HepG2 (cell line): ENCODE measurements at regions not wholly inside any gene's neighbourhood (a gene's known extent, or its start where the extent isn't known, plus 50 kb on each side); places are given as distances from the start of the nearest gene placed in this dataset.

ENCODE experiments used
- ATAC-seq: fragments of 200-7000 bp; cut with Tn5 transposase; 3 replicates; pipeline ENCODE4 v1.9.1; 2020; ENCODE audit warnings: mild to moderate bottlenecking, moderate library complexity
- BruUV-seq: library from RNA; stranded (reverse); fragments of 400-500 nt; replicated peaks from 2 replicates; lab custom pipeline; 2021; lab: Mats Ljungman, UMichigan
- CTCF ChIA-PET: fragments of 300-600 bp; formaldehyde crosslinking; extraction: SDS; loops from one replicate; lab custom pipeline; 2021; ENCODE audit warnings: low total read pairs, inconsistent platforms, low intra/inter-chr PET ratio; lab: Yijun Ruan, JAX
- POLR2A ChIA-PET: fragments of 350-600 bp; sonication (Branson Sonifier 250); formaldehyde crosslinking; loops from one replicate; lab custom pipeline; 2020; ENCODE audit warnings: antibody characterized with exemption, inconsistent platforms; lab: Yijun Ruan, JAX
- DNase-seq: peaks from one replicate; pipeline ENCODE4 v3.0.0-alpha.2; 2015; ENCODE audit warnings: low spot score
- FAIRE-seq: peaks from 3 replicates; lab custom pipeline; 2011; peaks lifted over from hg19 to GRCh38; lab: Jason Lieb, UNC
- H2AFZ ChIP-seq: one replicate; pipeline ENCODE4 v1.6.1; 2011; ENCODE audit warnings: low read length, inconsistent platforms
- H3K27ac ChIP-seq: fragments of 300-600 bp; 3 replicates; pipeline ENCODE4 v1.8.0; 2011; ENCODE audit warnings: mixed run types, mild to moderate bottlenecking, mixed read lengths, low read length, inconsistent platforms; ENCODE audit not compliant: insufficient read depth; ENCODE audit errors: extremely low read length
- H3K27me3 ChIP-seq, 2 experiments: fragments of 200-600 bp in 1 of 2; 2 replicates in 1 of 2; 3 replicates in 1 of 2; pipeline versions ENCODE4 v1.6.0 to v1.8.0; 2011; ENCODE audit warnings: low read length in 2 of 2, mild to moderate bottlenecking in 2 of 2, moderate library complexity in 2 of 2, inconsistent platforms in 1 of 2; ENCODE audit not compliant: insufficient read depth in 2 of 2, control insufficient read depth in 1 of 2
- H3K36me3 ChIP-seq, 2 experiments: fragments of 200-600 bp in 1 of 2; replicated peaks in 1 of 2; 2 replicates in 1 of 2; 3 replicates in 1 of 2; pipeline versions ENCODE4 v1.5.1 to v1.8.0; 2011; ENCODE audit warnings: low read length in 2 of 2, inconsistent platforms in 1 of 2; ENCODE audit not compliant: insufficient read depth in 2 of 2, control insufficient read depth in 1 of 2
- H3K4me1 ChIP-seq: 2 replicates; pipeline ENCODE4 v1.5.1; 2012; ENCODE audit warnings: low read length, inconsistent platforms; ENCODE audit not compliant: insufficient read depth
- H3K4me2 ChIP-seq: 2 replicates; pipeline ENCODE4 v1.6.0; 2011; ENCODE audit warnings: low read depth, low read length, inconsistent platforms
- H3K4me3 ChIP-seq, 3 experiments: fragments of 200-600 bp in 1 of 3; sonication (generic), shearing (Covaris generic) in 1 of 3; replicated peaks in 1 of 3; 2 replicates each; pipeline ENCODE4 v1.5.1; 2011 to 2016; ENCODE audit warnings: low read length in 3 of 3, inconsistent platforms in 2 of 3, low read depth in 2 of 3, mild to moderate bottlenecking in 2 of 3, control low read depth in 1 of 3, mixed read lengths in 1 of 3; ENCODE audit not compliant: insufficient read depth in 1 of 3
- H3K79me2 ChIP-seq: one replicate; pipeline ENCODE4 v1.6.1; 2011; ENCODE audit warnings: low read length, inconsistent platforms; ENCODE audit not compliant: insufficient read depth
- H3K9ac ChIP-seq: 2 replicates; pipeline ENCODE4 v1.6.0; 2011; ENCODE audit warnings: mild to moderate bottlenecking, low read depth, low read length, inconsistent platforms; ENCODE audit not compliant: insufficient read depth
- H3K9me3 ChIP-seq: 2 replicates; pipeline ENCODE4 v1.5.1; 2012; ENCODE audit warnings: mild to moderate bottlenecking, low read length
- H4K20me1 ChIP-seq: 2 replicates; pipeline ENCODE4 v1.6.0; 2011; ENCODE audit warnings: inconsistent platforms, mild to moderate bottlenecking, low read length, moderate library complexity; ENCODE audit not compliant: insufficient read depth
- AGO2 ChIP-seq: fragments of 200-400 bp; formaldehyde crosslinking; optimal IDR thresholded peaks from 2 replicates; pipeline ENCODE3; 2017; ENCODE audit warnings: mild to moderate bottlenecking, low read depth, low read length, moderate library complexity
- DBP ChIP-seq: sonication (generic); formaldehyde crosslinking; IDR thresholded peaks from 2 replicates; pipeline ENCODE4 v1.4.0; 2020; ENCODE audit warnings: missing genetic modification reagents; ENCODE audit errors: not compliant biosample characterization
- FOSL1 ChIP-seq: sonication (generic); formaldehyde crosslinking; IDR thresholded peaks from 2 replicates; pipeline ENCODE4 v1.9.0; 2021; ENCODE audit warnings: missing genetic modification reagents, borderline replicate concordance
- FOSL2 ChIP-seq: sonication (generic); formaldehyde crosslinking; IDR thresholded peaks from 2 replicates; pipeline ENCODE4 v1.4.0; 2020; ENCODE audit warnings: missing genetic modification reagents
- MAZ ChIP-seq, 2 experiments: sonication (generic) in 1 of 2; formaldehyde crosslinking in 1 of 2; IDR thresholded peaks; 2 replicates each; pipeline versions ENCODE4 v1.5.0 to v1.6.1; 2012 to 2020; ENCODE audit warnings: low read depth in 2 of 2, mild to moderate bottlenecking in 2 of 2, borderline replicate concordance in 1 of 2, improper control_type of control experiment in 1 of 2, low read length in 1 of 2, missing genetic modification reagents in 1 of 2, moderate library complexity in 1 of 2
- NFYC ChIP-seq: IDR thresholded peaks from 2 replicates; pipeline ENCODE4 v1.6.1; 2016; ENCODE audit warnings: missing genetic modification reagents, missing compliant biosample characterization
- RFXANK ChIP-seq: IDR thresholded peaks from 2 replicates; pipeline ENCODE4 v1.6.1; 2016
- SPEN ChIP-seq: sonication (generic); formaldehyde crosslinking; IDR thresholded peaks from 2 replicates; pipeline ENCODE4 v1.5.1; 2020; ENCODE audit warnings: low read depth, mild to moderate bottlenecking, missing genetic modification reagents
- TCF12 ChIP-seq, 2 experiments: fragments of 450-650 bp in 1 of 2; sonication (generic) in 1 of 2; formaldehyde crosslinking in 1 of 2; IDR thresholded peaks; 2 replicates each; pipeline versions ENCODE4 v1.6.1 to v1.8.0; 2017 to 2022; ENCODE audit warnings: antibody characterized with exemption in 1 of 2, mild to moderate bottlenecking in 1 of 2, missing genetic modification reagents in 1 of 2, moderate library complexity in 1 of 2
- TFDP2 ChIP-seq: sonication (generic); formaldehyde crosslinking; IDR thresholded peaks from 2 replicates; pipeline ENCODE4 v1.4.0; 2020; ENCODE audit warnings: missing genetic modification reagents
- THAP7 ChIP-seq: sonication (generic); formaldehyde crosslinking; IDR thresholded peaks from 2 replicates; pipeline ENCODE4 v1.8.1; 2023; ENCODE audit warnings: mild to moderate bottlenecking, missing genetic modification reagents
- ZFP37 ChIP-seq: sonication (generic); formaldehyde crosslinking; IDR thresholded peaks from 2 replicates; pipeline ENCODE4 v1.4.0; 2020; ENCODE audit warnings: missing genetic modification reagents, borderline replicate concordance
- ZNF841 ChIP-seq: sonication (generic); formaldehyde crosslinking; IDR thresholded peaks from 2 replicates; pipeline ENCODE4 v1.8.1; 2023; ENCODE audit warnings: missing genetic modification reagents, borderline replicate concordance
- WGBS: methylation state at CpG from one replicate; pipeline ENCODE4 v1.1.6; 2017; ENCODE audit warnings: low lambda C conversion rate; 5-methylcytosine and 5-hydroxymethylcytosine counted together
- in situ Hi-C: cut with HindIII; loops from 2 replicates; pipeline ENCODE4 v1.10.0; 2017; ENCODE audit warnings: low pct_unique_long_range_greater_than_20kb; ENCODE audit not compliant: extremely low pct_ligation_motif_present
- intact Hi-C: fragments of 100-400 bp; cut with micrococcal nuclease; formaldehyde crosslinking; loops from one replicate; pipeline ENCODE4 v1.10.0; 2022; ENCODE audit not compliant: unreplicated experiment
- TF ChIP-seq, protein P1 (sequence below): sonication (generic); formaldehyde crosslinking; IDR thresholded peaks from 2 replicates; pipeline ENCODE4 v1.4.0; 2020; ENCODE audit warnings: mild to moderate bottlenecking, missing genetic modification reagents
- TF ChIP-seq, protein P2 (sequence below): sonication (generic); formaldehyde crosslinking; IDR thresholded peaks from 2 replicates; pipeline ENCODE4 v1.5.0; 2020; ENCODE audit warnings: mild to moderate bottlenecking, missing genetic modification reagents, moderate library complexity

- ChIA-PET POLR2A (no interaction called here), CTCF (no interaction called here)
- H3K4me2 ChIP-seq = peak overlapping the region; percentile 10; the same call in 1 of the 2 replicates
- H3K27ac ChIP-seq = peak overlapping the region; percentile 45
- H3K27me3 ChIP-seq = peaks cover 0 to 1% of the 10 kb centered on the region in 2 experiments; a peak in 1 of 5 replicates
- WGBS = 0% methylated on average over 3 of the region's 3 CpGs
- peak; percentile 94 for FAIRE-seq
- in situ Hi-C loops = no loop called here
- H3K36me3 ChIP-seq = no peaks in the 10 kb centered on the region
- H3K79me2 ChIP-seq = no peaks in the 10 kb centered on the region
- no TSS peak for BruUV-seq
- peak; percentile 100 for ATAC-seq
- no peaks in the 10 kb centered on the region for H4K20me1 ChIP-seq
- no peak overlapping the region for H2AFZ ChIP-seq
- H3K9ac ChIP-seq = no peak overlapping the region
- no peak overlapping the region for H3K4me3 ChIP-seq
- intact Hi-C loops = no loop called here
- peak; percentile 90 for DNase-seq
- H3K4me1 ChIP-seq = peaks cover 22% of the 10 kb centered on the region
- H3K9me3 ChIP-seq = no peaks in the 10 kb centered on the region
- no peak for TF ChIP-seq DBP
- no peak for TF ChIP-seq ZNF841 (CRISPR knock-in tag)
- TF ChIP-seq MAZ (IDR thresholded peaks at IDR 0.05; ENCODE audit: borderline replicate concordance, low read depth, low read length) = no peak
- TF ChIP-seq MAZ (CRISPR knock-in tag; IDR thresholded peaks at IDR 0.05; ENCODE audit: low read depth) = no peak
- no peak for TF ChIP-seq RFXANK (CRISPR knock-in tag)
- TF ChIP-seq NFYC (CRISPR knock-in tag) = no peak
- TF ChIP-seq FOSL1 (CRISPR knock-in tag) = peak; percentile 72; the same call in 1 of the 2 replicates
- TF ChIP-seq ZFP37 = no peak
- TF ChIP-seq, protein P1, sequence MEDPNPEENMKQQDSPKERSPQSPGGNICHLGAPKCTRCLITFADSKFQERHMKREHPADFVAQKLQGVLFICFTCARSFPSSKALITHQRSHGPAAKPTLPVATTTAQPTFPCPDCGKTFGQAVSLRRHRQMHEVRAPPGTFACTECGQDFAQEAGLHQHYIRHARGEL (CRISPR knock-in tag) = no peak
- TF ChIP-seq THAP7 = no peak
- TF ChIP-seq AGO2 = no peak
- no peak for TF ChIP-seq SPEN (CRISPR knock-in tag)
- TF ChIP-seq, protein P2, sequence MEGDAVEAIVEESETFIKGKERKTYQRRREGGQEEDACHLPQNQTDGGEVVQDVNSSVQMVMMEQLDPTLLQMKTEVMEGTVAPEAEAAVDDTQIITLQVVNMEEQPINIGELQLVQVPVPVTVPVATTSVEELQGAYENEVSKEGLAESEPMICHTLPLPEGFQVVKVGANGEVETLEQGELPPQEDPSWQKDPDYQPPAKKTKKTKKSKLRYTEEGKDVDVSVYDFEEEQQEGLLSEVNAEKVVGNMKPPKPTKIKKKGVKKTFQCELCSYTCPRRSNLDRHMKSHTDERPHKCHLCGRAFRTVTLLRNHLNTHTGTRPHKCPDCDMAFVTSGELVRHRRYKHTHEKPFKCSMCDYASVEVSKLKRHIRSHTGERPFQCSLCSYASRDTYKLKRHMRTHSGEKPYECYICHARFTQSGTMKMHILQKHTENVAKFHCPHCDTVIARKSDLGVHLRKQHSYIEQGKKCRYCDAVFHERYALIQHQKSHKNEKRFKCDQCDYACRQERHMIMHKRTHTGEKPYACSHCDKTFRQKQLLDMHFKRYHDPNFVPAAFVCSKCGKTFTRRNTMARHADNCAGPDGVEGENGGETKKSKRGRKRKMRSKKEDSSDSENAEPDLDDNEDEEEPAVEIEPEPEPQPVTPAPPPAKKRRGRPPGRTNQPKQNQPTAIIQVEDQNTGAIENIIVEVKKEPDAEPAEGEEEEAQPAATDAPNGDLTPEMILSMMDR (CRISPR knock-in tag) = no peak
- no peak for TF ChIP-seq TFDP2 (CRISPR knock-in tag)
- no peak for TF ChIP-seq TCF12 (IDR thresholded peaks at IDR 0.05)
- TF ChIP-seq TCF12 (CRISPR knock-in tag; IDR thresholded peaks at IDR 0.05) = no peak
- peak; percentile 87 for TF ChIP-seq FOSL2
Observed at GRCh38 chr12:112599871-112600270, 181.1 kb downstream of the PTPN11 start.
